AG10803 (cell line): ENCODE measurements at regions not wholly inside any gene's neighbourhood (a gene's known extent, or its start where the extent isn't known, plus 50 kb on each side); places are given as distances from the start of the nearest gene placed in this dataset.

Experiments
- DNase-seq: peaks from one replicate; pipeline ENCODE4 v3.0.0; 2010; ENCODE audit warnings: low read depth
- H3K4me3 ChIP-seq: 2 replicates; pipeline ENCODE4 v1.5.1; 2011; ENCODE audit warnings: mild to moderate bottlenecking, low read length, control low read depth
- TF ChIP-seq, protein P1 (sequence below): conservative IDR thresholded peaks from 2 replicates; pipeline ENCODE4 v1.5.1; 2011; ENCODE audit warnings: mild to moderate bottlenecking, low read length, control low read depth, inconsistent platforms

DNA sequence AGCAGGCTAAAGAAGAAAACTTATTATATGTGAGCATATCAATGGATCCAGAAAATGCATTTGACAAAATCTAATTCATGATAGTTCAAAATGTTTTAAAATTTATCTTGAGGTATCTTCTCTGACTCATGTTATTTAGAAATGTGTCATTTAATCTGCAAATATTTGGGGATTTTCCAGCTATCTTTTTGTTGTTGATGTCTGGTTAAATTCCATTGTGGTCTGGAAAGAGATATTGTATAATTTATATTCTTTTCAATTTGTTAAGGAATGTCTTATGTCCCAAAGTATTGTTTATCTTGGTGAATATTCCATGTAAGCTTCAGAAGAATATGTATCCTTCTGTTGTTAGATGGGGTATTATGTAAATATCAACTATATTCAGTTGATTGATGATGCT is 942.5 kb downstream of the KCNMA1 start:
- H3K4me3 ChIP-seq = no peak overlapping the region
- TF ChIP-seq, protein P1, sequence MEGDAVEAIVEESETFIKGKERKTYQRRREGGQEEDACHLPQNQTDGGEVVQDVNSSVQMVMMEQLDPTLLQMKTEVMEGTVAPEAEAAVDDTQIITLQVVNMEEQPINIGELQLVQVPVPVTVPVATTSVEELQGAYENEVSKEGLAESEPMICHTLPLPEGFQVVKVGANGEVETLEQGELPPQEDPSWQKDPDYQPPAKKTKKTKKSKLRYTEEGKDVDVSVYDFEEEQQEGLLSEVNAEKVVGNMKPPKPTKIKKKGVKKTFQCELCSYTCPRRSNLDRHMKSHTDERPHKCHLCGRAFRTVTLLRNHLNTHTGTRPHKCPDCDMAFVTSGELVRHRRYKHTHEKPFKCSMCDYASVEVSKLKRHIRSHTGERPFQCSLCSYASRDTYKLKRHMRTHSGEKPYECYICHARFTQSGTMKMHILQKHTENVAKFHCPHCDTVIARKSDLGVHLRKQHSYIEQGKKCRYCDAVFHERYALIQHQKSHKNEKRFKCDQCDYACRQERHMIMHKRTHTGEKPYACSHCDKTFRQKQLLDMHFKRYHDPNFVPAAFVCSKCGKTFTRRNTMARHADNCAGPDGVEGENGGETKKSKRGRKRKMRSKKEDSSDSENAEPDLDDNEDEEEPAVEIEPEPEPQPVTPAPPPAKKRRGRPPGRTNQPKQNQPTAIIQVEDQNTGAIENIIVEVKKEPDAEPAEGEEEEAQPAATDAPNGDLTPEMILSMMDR = no peak
- no peak for DNase-seq

DNA sequence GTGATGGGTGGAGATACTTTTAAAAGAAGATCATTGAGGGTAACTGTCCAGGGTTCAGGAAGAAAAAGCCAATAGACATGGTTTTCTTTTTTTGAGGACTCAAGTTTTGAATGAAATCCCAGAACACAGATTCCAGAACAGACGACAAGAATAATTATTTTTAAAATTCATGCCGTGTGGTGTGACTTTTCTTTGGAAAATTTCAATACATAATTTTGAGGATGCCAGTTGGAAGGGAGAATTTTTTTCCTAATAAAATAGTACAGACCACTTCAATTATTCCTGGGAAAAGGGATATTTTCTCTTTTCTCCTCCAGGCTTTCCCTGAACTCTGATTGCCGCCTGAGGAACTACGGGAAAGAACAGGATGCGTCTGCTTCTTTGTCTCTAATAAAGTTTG is 951.4 kb downstream of the KCNMA1 start:
- TF ChIP-seq, protein P1 = no peak
- DNase-seq = no peak
- H3K4me3 ChIP-seq = no peak overlapping the region

DNA sequence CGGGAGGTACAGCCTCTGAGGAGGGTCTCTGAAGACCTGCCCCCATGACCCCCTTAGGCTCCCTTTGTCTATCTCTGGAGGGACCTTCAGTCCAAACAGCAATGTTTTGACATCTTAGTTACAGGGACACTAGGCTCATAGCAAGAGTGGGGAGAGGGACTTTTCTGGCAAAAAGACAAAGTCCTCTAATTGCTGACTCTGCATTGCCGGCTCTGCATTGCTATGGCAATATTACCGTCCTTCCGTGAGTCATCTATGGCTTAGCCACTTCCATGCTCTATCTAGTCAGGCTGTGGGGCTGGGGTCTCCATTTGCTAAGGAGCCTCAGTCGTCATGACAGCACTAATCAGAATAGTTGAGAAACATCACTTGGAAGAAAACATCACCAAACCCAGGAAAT is 952.6 kb downstream of the KCNMA1 start:
- TF ChIP-seq, protein P1 = no peak
- no peak for DNase-seq
- no peak overlapping the region for H3K4me3 ChIP-seq

DNA sequence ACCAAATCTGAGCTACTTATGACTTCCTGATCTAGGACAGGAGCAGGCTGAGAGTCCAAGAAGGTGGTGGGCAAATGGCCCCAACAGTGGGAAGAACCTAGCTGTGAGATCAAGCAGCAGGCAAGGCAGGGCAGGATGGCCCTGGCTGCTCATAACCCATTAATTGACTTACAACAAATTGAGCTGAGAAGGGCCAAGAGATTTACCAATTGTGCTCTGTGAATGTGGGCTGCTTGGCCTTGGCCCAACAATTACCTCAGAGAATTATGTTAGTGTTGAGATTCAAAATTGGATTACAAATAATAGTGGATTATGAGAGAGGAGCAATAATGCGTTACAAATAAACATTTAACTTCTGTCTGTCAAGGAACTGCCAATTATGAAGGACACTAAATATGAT is 956.5 kb downstream of the KCNMA1 start:
- TF ChIP-seq, protein P1 = no peak
- no peak overlapping the region for H3K4me3 ChIP-seq
- no peak for DNase-seq

DNA sequence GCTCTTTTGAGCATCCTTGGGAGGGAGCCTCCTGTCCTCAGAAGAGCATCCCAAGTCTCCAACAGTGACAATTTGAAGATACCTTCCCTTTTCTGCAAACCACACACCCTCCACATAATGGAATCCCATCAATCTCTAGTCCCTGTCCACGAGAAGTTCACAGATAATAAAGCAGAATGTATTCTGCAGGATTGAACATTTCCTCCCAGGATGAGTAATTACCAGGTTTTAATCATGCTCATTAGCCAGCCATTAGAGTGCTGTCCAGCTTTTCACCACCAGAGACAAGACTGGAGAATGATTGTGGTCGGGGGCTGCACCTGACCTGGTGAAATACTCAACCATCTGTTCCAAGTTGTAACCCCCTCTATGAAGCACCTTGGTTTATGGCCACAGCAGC is 958.6 kb downstream of the KCNMA1 start:
- no peak overlapping the region for H3K4me3 ChIP-seq
- DNase-seq = no peak
- TF ChIP-seq, protein P1 = no peak

DNA sequence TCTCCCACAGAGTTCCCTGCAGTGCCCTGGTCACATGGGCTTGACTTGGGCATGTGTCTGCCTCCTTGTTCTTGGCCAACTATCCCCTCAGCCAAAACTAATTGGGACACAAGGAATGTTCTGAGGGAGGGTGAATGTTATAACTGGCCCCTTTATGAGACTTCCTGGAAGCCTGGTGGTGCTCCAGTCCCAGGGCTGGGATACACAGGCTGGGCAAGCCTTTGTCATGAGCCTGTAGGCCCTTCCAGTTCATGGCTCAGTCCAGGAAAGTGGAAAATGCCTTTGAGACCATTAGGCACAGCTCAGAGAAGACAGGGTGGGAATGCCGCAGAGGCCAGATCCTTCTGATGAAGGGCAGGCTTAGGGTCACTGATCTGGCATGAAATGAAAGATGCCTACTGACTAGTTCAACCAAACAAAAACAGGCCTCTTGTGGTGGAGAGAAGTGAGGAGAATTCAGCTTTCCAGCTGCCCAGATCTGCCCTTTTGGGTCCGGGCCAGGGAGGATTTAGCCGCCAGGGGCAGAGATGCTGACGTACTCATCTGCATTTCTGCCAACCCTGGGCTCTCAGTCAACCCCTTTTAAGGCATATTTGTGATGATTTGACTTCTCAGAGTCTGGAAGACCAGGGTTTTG is 961.5 kb downstream of the KCNMA1 start:
- H3K4me3 ChIP-seq = no peak overlapping the region
- TF ChIP-seq, protein P1 = peak; percentile 15
- DNase-seq = peak; percentile 67

DNA sequence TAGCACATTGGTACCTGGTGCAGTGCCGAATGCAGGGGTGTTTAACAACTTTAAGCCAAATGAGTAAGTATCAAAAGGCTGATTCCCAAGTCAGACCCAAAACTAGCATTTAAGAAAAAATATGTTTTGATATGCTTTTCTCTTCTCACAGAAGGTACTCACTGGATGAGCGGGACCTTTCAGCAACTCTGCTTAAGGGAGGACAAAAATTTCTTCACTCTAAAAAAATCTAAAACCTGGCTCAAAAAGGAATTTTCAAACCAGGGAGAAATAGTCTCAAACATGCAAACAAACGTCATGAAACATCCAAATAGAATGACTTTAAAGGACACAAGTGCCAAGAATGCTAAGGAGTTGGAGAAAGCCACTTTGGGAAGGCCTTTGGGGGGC is 962.1 kb downstream of the KCNMA1 start:
- H3K4me3 ChIP-seq = no peak overlapping the region
- no peak for DNase-seq
- TF ChIP-seq, protein P1 = no peak
